ENCODE measurements at regions not wholly inside any gene's neighbourhood (a gene's known extent, or its start where the extent isn't known, plus 50 kb on each side); places are given as distances from the start of the nearest gene placed in this dataset.

GRCh38 chr2:140067661-140068060 is 1287.5 kb upstream of the NXPH2 start:
- in situ Hi-C loops (cut with MboI): no loop called here
- DNase-seq (ENCODE audit: extremely low read depth in 1 of 4, low spot score in 3 of 4) (no peak), ATAC-seq (no peak), FAIRE-seq (no peak)
- H3K9ac ChIP-seq (ENCODE audit: insufficient read depth in 1 of 2, low read depth in 2 of 2, low read length in 2 of 2): no peak overlapping the region
- no peaks in the 10 kb centered on the region for H3K9me1 ChIP-seq (ENCODE audit: control insufficient read depth, insufficient read depth, low read length)
- TF ChIP-seq RNF2 (IDR thresholded peaks at IDR 0.05): no peak
- TF ChIP-seq HDAC1 (IDR thresholded peaks at IDR 0.05): no peak
- 0% methylated on average over 1 of the region's 1 CpG for WGBS (ENCODE audit: insufficient coverage, low coverage, missing lambda C conversion rate)
- H3K27me3 ChIP-seq (ENCODE audit: control insufficient read depth in 2 of 2, insufficient read depth in 2 of 2, low read length in 2 of 2): no peaks in the 10 kb centered on the region
- BruUV-seq (replicated peaks): no TSS peak
- H2AFZ ChIP-seq (ENCODE audit: low read depth, low read length): no peak overlapping the region
- no peaks in the 10 kb centered on the region for H3K36me3 ChIP-seq (ENCODE audit: control insufficient read depth, insufficient read depth, low read length)
- H3K79me2 ChIP-seq (ENCODE audit: control insufficient read depth, insufficient read depth, low read length): no peaks in the 10 kb centered on the region
- ChIA-PET CTCF (ENCODE audit: low intra/inter-chr PET ratio) (no interaction called here), POLR2A (no interaction called here)
- H3K9me3 ChIP-seq (replicated peaks; ENCODE audit: control insufficient read depth, insufficient read depth, low read depth, low read length): no peaks in the 10 kb centered on the region
- no peaks in the 10 kb centered on the region for H3K4me1 ChIP-seq (replicated peaks in 1 of 2; ENCODE audit: control insufficient read depth in 2 of 2, insufficient read depth in 2 of 2, low read length in 2 of 2)
- H3K4me2 ChIP-seq (ENCODE audit: insufficient read depth, low read length): no peak overlapping the region
- H4K20me1 ChIP-seq (replicated peaks; ENCODE audit: control insufficient read depth, insufficient read depth, low read length): no peaks in the 10 kb centered on the region
- no peak overlapping the region for H3K4me3 ChIP-seq
- no peak overlapping the region for H3K27ac ChIP-seq (ENCODE audit: extremely low read depth, low read depth, low read length)
- intact Hi-C loops (cut with micrococcal nuclease): no loop called here

GRCh38 chr2:140064243-140064642 is 1284.1 kb upstream of the NXPH2 start:
- Histone ChIP-seq H3K36me3 (ENCODE audit: control insufficient read depth, insufficient read depth, low read length) (no peaks in the 10 kb centered on the region), H2AFZ (ENCODE audit: low read depth, low read length) (no peak overlapping the region), H3K9me1 (ENCODE audit: control insufficient read depth, insufficient read depth, low read length) (no peaks in the 10 kb centered on the region), H3K4me1 (replicated peaks in 1 of 2; ENCODE audit: control insufficient read depth in 2 of 2, insufficient read depth in 2 of 2, low read length in 2 of 2) (no peaks in the 10 kb centered on the region), H3K27ac (ENCODE audit: extremely low read depth, low read depth, low read length) (no peak overlapping the region), H4K20me1 (replicated peaks; ENCODE audit: control insufficient read depth, insufficient read depth, low read length) (no peaks in the 10 kb centered on the region), H3K4me2 (ENCODE audit: insufficient read depth, low read length) (no peak overlapping the region), H3K9ac (ENCODE audit: insufficient read depth in 1 of 2, low read depth in 2 of 2, low read length in 2 of 2) (no peak overlapping the region), H3K27me3 (ENCODE audit: control insufficient read depth in 2 of 2, insufficient read depth in 2 of 2, low read length in 2 of 2) (no peaks in the 10 kb centered on the region), H3K4me3 (no peak overlapping the region), H3K79me2 (ENCODE audit: control insufficient read depth, insufficient read depth, low read length) (no peaks in the 10 kb centered on the region), H3K9me3 (replicated peaks; ENCODE audit: control insufficient read depth, insufficient read depth, low read depth, low read length) (no peaks in the 10 kb centered on the region)
- ChIA-PET CTCF (ENCODE audit: low intra/inter-chr PET ratio) (no interaction called here), POLR2A (interaction anchor here (0.6 kb wide), 1 partner anchor 488 kb away, joined by 3 read pairs; no protein-coding TSS in a partner anchor)
- 0% methylated on average over 1 of the region's 1 CpG for WGBS (ENCODE audit: insufficient coverage, low coverage, missing lambda C conversion rate)
- ATAC-seq (no peak), FAIRE-seq (no peak), DNase-seq (ENCODE audit: extremely low read depth in 1 of 4, low spot score in 3 of 4) (no peak)
- in situ Hi-C loops (cut with MboI) (no loop called here), intact Hi-C loops (cut with micrococcal nuclease) (no loop called here)
- BruUV-seq (replicated peaks): no TSS peak
- TF ChIP-seq RREB1 (CRISPR knock-in tag; IDR thresholded peaks at IDR 0.05): no peak
- no peak for TF ChIP-seq CTCF (IDR thresholded peaks at IDR 0.05 in 2 of 3, conservative IDR thresholded peaks at IDR 0.05 in 1 of 3; ENCODE audit: insufficient read depth in 2 of 3, low read depth in 1 of 3, low read length in 3 of 3)
- no peak for TF ChIP-seq ZNF174 (CRISPR knock-in tag; IDR thresholded peaks at IDR 0.05)
- TF ChIP-seq ZNF3 (CRISPR knock-in tag; IDR thresholded peaks at IDR 0.05): no peak
- TF ChIP-seq STAT5B (CRISPR knock-in tag; IDR thresholded peaks at IDR 0.05): no peak
- no peak for TF ChIP-seq ETV1 (tag; conservative IDR thresholded peaks at IDR 0.05; ENCODE audit: low read depth)
- no peak for TF ChIP-seq HNRNPLL (IDR thresholded peaks at IDR 0.05; ENCODE audit: low read depth, low read length, poor library complexity, severe bottlenecking)
